ENCODE measurements at regions not wholly inside any gene's neighbourhood (a gene's known extent, or its start where the extent isn't known, plus 50 kb on each side); places are given as distances from the start of the nearest gene placed in this dataset.

DNA sequence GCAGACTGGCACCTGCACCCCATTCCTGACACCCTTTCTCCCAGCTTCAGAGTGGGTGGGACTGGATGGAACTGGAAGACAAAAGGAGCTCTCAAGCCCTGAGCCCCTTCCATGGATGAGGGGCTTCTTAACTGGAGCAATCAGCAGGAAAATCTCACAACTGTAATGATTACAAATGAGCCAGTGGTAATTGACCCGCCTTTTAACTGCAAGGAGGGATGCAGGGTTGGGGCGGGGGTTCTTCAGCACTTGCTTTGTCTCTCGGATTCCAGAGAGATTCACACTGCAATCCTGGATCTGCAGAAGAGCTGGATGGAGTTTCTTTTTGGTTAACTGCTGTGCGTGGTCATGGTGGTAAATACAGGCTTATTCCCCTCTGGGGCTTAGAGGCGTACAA, 160.1 kb upstream of the SHB start:
- H3F3A ChIP-seq (ENCODE audit: control insufficient read depth, insufficient read depth): no peaks in the 10 kb centered on the region
- peaks cover 14% of the 10 kb centered on the region for H3K27me3 ChIP-seq (ENCODE audit: control insufficient read depth, low read length)
- no peak for TF ChIP-seq EZH2phosphoT487 (IDR thresholded peaks at IDR 0.05; ENCODE audit: borderline replicate concordance, low read length)
- TF ChIP-seq, protein P1, sequence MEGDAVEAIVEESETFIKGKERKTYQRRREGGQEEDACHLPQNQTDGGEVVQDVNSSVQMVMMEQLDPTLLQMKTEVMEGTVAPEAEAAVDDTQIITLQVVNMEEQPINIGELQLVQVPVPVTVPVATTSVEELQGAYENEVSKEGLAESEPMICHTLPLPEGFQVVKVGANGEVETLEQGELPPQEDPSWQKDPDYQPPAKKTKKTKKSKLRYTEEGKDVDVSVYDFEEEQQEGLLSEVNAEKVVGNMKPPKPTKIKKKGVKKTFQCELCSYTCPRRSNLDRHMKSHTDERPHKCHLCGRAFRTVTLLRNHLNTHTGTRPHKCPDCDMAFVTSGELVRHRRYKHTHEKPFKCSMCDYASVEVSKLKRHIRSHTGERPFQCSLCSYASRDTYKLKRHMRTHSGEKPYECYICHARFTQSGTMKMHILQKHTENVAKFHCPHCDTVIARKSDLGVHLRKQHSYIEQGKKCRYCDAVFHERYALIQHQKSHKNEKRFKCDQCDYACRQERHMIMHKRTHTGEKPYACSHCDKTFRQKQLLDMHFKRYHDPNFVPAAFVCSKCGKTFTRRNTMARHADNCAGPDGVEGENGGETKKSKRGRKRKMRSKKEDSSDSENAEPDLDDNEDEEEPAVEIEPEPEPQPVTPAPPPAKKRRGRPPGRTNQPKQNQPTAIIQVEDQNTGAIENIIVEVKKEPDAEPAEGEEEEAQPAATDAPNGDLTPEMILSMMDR (IDR thresholded peaks at IDR 0.05; ENCODE audit: low read depth, low read length, poor library complexity, severe bottlenecking): no peak
- no peaks in the 10 kb centered on the region for H3K9me2 ChIP-seq (replicated peaks; ENCODE audit: control insufficient read depth, low read length)
- H3K4me2 ChIP-seq (ENCODE audit: low read length): no peak overlapping the region
- no peak overlapping the region for H3K27ac ChIP-seq (ENCODE audit: low read depth, low read length)
- no peak overlapping the region for H3K4me3 ChIP-seq (ENCODE audit: low read length)
- H3K79me2 ChIP-seq (ENCODE audit: control insufficient read depth, low read length): no peaks in the 10 kb centered on the region
- H3K36me3 ChIP-seq (ENCODE audit: control insufficient read depth, low read length): no peaks in the 10 kb centered on the region
- H3K9me3 ChIP-seq (ENCODE audit: control insufficient read depth, insufficient read depth, low read length): no peaks in the 10 kb centered on the region
- H3K4me1 ChIP-seq (ENCODE audit: control insufficient read depth, low read length): peaks cover 48% of the 10 kb centered on the region
- no peaks in the 10 kb centered on the region for H4K20me1 ChIP-seq (ENCODE audit: control insufficient read depth, insufficient read depth, low read depth, low read length)

DNA sequence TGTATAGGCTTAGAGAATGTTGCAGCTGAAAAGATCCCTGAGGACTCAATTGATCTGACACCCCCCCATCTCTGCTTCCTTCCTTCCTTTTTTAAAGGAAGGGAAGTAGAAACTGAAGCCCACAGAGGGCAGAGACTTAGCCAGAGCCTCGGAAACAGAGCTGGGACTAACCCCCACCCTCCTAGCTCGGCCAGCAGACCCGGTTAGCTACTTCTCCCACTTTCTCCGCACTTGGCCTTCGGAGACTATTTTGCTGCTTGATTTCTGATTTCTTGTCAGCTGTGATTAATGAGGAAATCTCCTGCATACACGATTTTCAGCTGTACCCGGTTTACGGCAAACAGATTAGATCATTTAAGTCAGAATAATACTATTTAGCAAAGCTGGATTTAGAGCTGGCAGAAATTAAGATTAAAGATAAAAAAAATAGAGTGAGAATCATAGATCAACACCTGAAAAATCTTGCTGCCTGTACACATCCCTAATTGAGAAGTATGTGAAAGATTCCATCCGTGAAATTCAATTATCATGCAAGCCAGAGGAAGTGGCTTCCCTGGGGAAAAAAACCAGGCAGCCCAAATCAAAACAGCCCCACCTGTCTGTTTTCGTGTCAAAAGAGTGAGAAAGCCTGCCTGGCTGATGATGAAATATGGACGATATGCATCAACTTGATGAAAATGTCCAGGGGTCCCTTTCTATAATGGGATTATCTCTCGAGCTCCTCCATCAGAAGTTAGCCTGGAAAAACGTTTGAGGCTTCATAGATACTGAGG, 159.5 kb upstream of the SHB start:
- H3K36me3 ChIP-seq (ENCODE audit: control insufficient read depth, low read length): no peaks in the 10 kb centered on the region
- H3K27ac ChIP-seq (ENCODE audit: low read depth, low read length): no peak overlapping the region
- H3K4me1 ChIP-seq (ENCODE audit: control insufficient read depth, low read length): peaks cover 48% of the 10 kb centered on the region
- H4K20me1 ChIP-seq (ENCODE audit: control insufficient read depth, insufficient read depth, low read depth, low read length): no peaks in the 10 kb centered on the region
- H3K4me3 ChIP-seq (ENCODE audit: low read length): no peak overlapping the region
- H3F3A ChIP-seq (ENCODE audit: control insufficient read depth, insufficient read depth): no peaks in the 10 kb centered on the region
- TF ChIP-seq, protein P1 (IDR thresholded peaks at IDR 0.05; ENCODE audit: low read depth, low read length, poor library complexity, severe bottlenecking): no peak
- no peak for TF ChIP-seq EZH2phosphoT487 (IDR thresholded peaks at IDR 0.05; ENCODE audit: borderline replicate concordance, low read length)
- H3K9me3 ChIP-seq (ENCODE audit: control insufficient read depth, insufficient read depth, low read length): no peaks in the 10 kb centered on the region
- H3K79me2 ChIP-seq (ENCODE audit: control insufficient read depth, low read length): no peaks in the 10 kb centered on the region
- H3K4me2 ChIP-seq (ENCODE audit: low read length): peak overlapping the region; percentile 91
- peaks cover 13% of the 10 kb centered on the region for H3K27me3 ChIP-seq (ENCODE audit: control insufficient read depth, low read length)
- H3K9me2 ChIP-seq (replicated peaks; ENCODE audit: control insufficient read depth, low read length): no peaks in the 10 kb centered on the region

DNA sequence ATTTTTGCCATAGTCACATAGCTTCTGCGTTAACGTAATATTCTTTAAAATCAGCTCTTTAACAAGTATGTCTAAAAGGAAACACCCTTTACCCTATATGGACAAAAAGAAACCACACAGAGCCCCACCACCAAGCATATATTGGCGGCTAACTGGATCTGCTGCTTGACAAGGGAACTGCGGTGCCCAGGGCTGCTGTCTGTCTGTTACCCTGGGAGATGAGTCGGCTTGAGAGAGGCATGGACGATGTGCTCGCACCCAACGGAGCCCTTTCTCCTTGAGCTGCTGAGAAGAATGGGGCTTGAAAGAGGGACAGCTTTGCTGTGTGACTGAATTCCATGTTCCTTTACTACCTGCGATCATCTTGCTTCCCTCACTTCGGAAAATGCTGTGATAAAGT, 158.6 kb upstream of the SHB start:
- no peaks in the 10 kb centered on the region for H3F3A ChIP-seq (ENCODE audit: control insufficient read depth, insufficient read depth)
- H3K9me3 ChIP-seq (ENCODE audit: control insufficient read depth, insufficient read depth, low read length): no peaks in the 10 kb centered on the region
- H3K27ac ChIP-seq (ENCODE audit: low read depth, low read length): 0 out of 2 replicates have a peak overlapping the region, but pooled peaks have one; percentile 24
- H3K9me2 ChIP-seq (replicated peaks; ENCODE audit: control insufficient read depth, low read length): no peaks in the 10 kb centered on the region
- peak overlapping the region; percentile 91 for H3K4me2 ChIP-seq (ENCODE audit: low read length)
- H3K4me1 ChIP-seq (ENCODE audit: control insufficient read depth, low read length): peaks cover 48% of the 10 kb centered on the region
- peaks cover 13% of the 10 kb centered on the region for H3K27me3 ChIP-seq (ENCODE audit: control insufficient read depth, low read length)
- no peaks in the 10 kb centered on the region for H4K20me1 ChIP-seq (ENCODE audit: control insufficient read depth, insufficient read depth, low read depth, low read length)
- no peaks in the 10 kb centered on the region for H3K79me2 ChIP-seq (ENCODE audit: control insufficient read depth, low read length)
- H3K4me3 ChIP-seq (ENCODE audit: low read length): peak overlapping the region; percentile 66
- no peaks in the 10 kb centered on the region for H3K36me3 ChIP-seq (ENCODE audit: control insufficient read depth, low read length)
- no peak for TF ChIP-seq EZH2phosphoT487 (IDR thresholded peaks at IDR 0.05; ENCODE audit: borderline replicate concordance, low read length)
- TF ChIP-seq, protein P1 (IDR thresholded peaks at IDR 0.05; ENCODE audit: low read depth, low read length, poor library complexity, severe bottlenecking): no peak
